ENCODE measurements at regions not wholly inside any gene's neighbourhood (a gene's known extent, or its start where the extent isn't known, plus 50 kb on each side); places are given as distances from the start of the nearest gene placed in this dataset.

DNA sequence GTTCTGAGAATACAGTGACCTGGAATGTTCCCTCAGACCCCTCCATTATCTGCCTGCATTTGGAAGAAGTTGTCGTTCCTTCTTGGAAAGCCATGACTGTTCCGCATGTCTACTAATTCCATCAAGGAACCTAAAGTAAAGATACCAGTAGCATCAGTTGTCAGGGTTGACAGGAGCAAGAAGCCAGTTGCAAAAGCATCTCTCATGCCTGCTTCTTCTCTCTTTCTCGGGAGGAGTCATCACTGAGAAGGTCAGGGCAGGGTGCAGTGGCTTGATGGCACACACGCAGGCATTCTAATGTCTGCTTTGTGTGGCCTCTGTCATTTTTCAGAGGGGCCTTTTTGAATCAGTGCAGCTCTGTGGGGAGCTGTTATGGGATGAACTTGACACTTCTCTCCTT, 276.6 kb upstream of the TPM1 start:
- 86 to 94% methylated on average over 4 of the region's 4 CpGs for WGBS, 2 experiments (ENCODE audit: insufficient coverage in 1 of 2, insufficient read length in 1 of 2)
- no peak overlapping the region for H3K4me3 ChIP-seq (ENCODE audit: low read length)
- Mint-ChIP-seq H3K27ac (no peak overlapping the region), H3K36me3 (ENCODE audit: low read depth) (peaks cover 71% of the 10 kb centered on the region), H3K9me3 (no peaks in the 10 kb centered on the region), H3K27me3 (ENCODE audit: insufficient read depth) (no peaks in the 10 kb centered on the region), H3K4me3 (no peak overlapping the region), H3K4me1 (peaks cover 5% of the 10 kb centered on the region)
- H3K9me3 ChIP-seq (ENCODE audit: control insufficient read depth, low read length), result no peaks in the 10 kb centered on the region
- no peaks in the 10 kb centered on the region for H3K27me3 ChIP-seq (ENCODE audit: control insufficient read depth, insufficient read depth, low read length, poor library complexity, severe bottlenecking)
- no peak overlapping the region for H3K9ac ChIP-seq (ENCODE audit: extremely low read depth, low read length, poor library complexity, severe bottlenecking)
- TF ChIP-seq, protein P1, sequence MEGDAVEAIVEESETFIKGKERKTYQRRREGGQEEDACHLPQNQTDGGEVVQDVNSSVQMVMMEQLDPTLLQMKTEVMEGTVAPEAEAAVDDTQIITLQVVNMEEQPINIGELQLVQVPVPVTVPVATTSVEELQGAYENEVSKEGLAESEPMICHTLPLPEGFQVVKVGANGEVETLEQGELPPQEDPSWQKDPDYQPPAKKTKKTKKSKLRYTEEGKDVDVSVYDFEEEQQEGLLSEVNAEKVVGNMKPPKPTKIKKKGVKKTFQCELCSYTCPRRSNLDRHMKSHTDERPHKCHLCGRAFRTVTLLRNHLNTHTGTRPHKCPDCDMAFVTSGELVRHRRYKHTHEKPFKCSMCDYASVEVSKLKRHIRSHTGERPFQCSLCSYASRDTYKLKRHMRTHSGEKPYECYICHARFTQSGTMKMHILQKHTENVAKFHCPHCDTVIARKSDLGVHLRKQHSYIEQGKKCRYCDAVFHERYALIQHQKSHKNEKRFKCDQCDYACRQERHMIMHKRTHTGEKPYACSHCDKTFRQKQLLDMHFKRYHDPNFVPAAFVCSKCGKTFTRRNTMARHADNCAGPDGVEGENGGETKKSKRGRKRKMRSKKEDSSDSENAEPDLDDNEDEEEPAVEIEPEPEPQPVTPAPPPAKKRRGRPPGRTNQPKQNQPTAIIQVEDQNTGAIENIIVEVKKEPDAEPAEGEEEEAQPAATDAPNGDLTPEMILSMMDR (conservative IDR thresholded peaks at IDR 0.05), result no peak
- H3K4me1 ChIP-seq (ENCODE audit: control insufficient read depth, insufficient read depth, low read length), result no peaks in the 10 kb centered on the region
- DNase-seq, result no peak
- peaks cover 82% of the 10 kb centered on the region for H3K36me3 ChIP-seq (ENCODE audit: control insufficient read depth, insufficient read depth, low read length)
- H3K27ac ChIP-seq (ENCODE audit: low read depth, low read length), result no peak overlapping the region

DNA sequence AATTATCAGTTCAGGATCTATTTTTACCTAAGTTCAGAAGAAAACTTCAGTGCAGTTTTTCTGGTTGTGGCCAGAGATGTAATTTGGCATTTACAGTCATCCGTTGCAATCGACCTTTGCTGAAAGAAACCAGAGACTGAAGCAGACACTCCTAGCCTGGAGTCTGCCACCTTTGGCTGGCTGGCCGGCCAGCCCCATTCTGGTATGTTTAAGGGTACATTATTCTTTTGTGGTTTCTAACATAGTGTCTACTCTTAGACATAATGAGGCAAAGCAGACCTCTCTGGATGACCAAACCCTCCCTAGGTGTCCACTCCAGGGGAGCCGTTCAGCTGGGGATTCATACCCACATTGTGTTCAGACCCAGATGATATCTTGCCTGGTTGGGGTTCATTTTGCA, 275.9 kb upstream of the TPM1 start:
- Mint-ChIP-seq H3K4me3 (no peak overlapping the region), H3K9me3 (no peaks in the 10 kb centered on the region), H3K27ac (no peak overlapping the region), H3K27me3 (ENCODE audit: insufficient read depth) (no peaks in the 10 kb centered on the region), H3K36me3 (ENCODE audit: low read depth) (peaks cover 74% of the 10 kb centered on the region), H3K4me1 (no peaks in the 10 kb centered on the region)
- Histone ChIP-seq H3K4me3 (ENCODE audit: low read length) (no peak overlapping the region), H3K27ac (ENCODE audit: low read depth, low read length) (no peak overlapping the region), H3K36me3 (ENCODE audit: control insufficient read depth, insufficient read depth, low read length) (peaks cover 85% of the 10 kb centered on the region), H3K27me3 (ENCODE audit: control insufficient read depth, insufficient read depth, low read length, poor library complexity, severe bottlenecking) (no peaks in the 10 kb centered on the region), H3K9ac (ENCODE audit: extremely low read depth, low read length, poor library complexity, severe bottlenecking) (no peak overlapping the region), H3K4me1 (ENCODE audit: control insufficient read depth, insufficient read depth, low read length) (no peaks in the 10 kb centered on the region), H3K9me3 (ENCODE audit: control insufficient read depth, low read length) (no peaks in the 10 kb centered on the region)
- 96% methylated on average over 3 to 4 of the region's 4 CpGs for WGBS, 2 experiments (ENCODE audit: insufficient coverage in 1 of 2, insufficient read length in 1 of 2)
- no peak for DNase-seq
- TF ChIP-seq, protein P1 (conservative IDR thresholded peaks at IDR 0.05), result no peak

DNA sequence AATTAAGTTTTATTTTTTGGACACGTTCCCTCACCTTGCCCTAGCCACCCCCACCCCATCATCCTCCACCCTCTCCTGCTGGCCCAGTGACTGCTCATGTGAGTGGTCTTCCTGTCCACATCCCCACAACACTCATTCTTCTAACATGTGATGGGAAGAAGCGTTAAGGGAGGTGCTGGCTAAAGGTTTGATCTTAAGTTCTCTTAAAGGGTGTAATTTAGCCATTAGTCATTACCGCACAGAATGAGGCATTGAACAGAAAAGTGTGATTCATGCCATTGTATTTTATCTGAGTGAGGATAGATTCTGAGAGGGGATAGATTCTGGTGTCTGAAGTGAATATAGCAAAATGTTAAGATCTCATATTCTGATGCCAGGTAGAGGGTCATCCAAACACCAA, 272.9 kb upstream of the TPM1 start:
- H3K4me1 ChIP-seq (ENCODE audit: control insufficient read depth, insufficient read depth, low read length), result peaks cover 2% of the 10 kb centered on the region
- Mint-ChIP-seq H3K9me3 (no peaks in the 10 kb centered on the region), H3K36me3 (ENCODE audit: low read depth) (peaks cover 76% of the 10 kb centered on the region), H3K4me1 (peaks cover 15% of the 10 kb centered on the region), H3K4me3 (no peak overlapping the region), H3K27me3 (ENCODE audit: insufficient read depth) (no peaks in the 10 kb centered on the region), H3K27ac (no peak overlapping the region)
- H3K27ac ChIP-seq (ENCODE audit: low read depth, low read length), result no peak overlapping the region
- DNase-seq, result no peak
- WGBS, 2 experiments (ENCODE audit: insufficient coverage in 1 of 2, insufficient read length in 1 of 2), result 90 to 95% methylated on average over 3 of the region's 3 CpGs
- TF ChIP-seq, protein P1 (conservative IDR thresholded peaks at IDR 0.05), result no peak
- no peaks in the 10 kb centered on the region for H3K9me3 ChIP-seq (ENCODE audit: control insufficient read depth, low read length)
- H3K36me3 ChIP-seq (ENCODE audit: control insufficient read depth, insufficient read depth, low read length), result peaks cover 67% of the 10 kb centered on the region
- H3K4me3 ChIP-seq (ENCODE audit: low read length), result no peak overlapping the region
- no peak overlapping the region for H3K9ac ChIP-seq (ENCODE audit: extremely low read depth, low read length, poor library complexity, severe bottlenecking)
- H3K27me3 ChIP-seq (ENCODE audit: control insufficient read depth, insufficient read depth, low read length, poor library complexity, severe bottlenecking), result no peaks in the 10 kb centered on the region

Data from endodermal cell (in vitro differentiated cells).